Uterus (tissue), 2 donors: ENCODE measurements at regions not wholly inside any gene's neighbourhood (a gene's known extent, or its start where the extent isn't known, plus 50 kb on each side); places are given as distances from the start of the nearest gene placed in this dataset.
"Not testable (repeated sequence)": the region's sequence is repeated elsewhere in the genome, so short reads cannot be mapped to it uniquely, and the experiment has no call there.

Experiments used
- POLR2A ChIP-seq, 2 donors: fragments of 450-650 bp; IDR thresholded peaks; one replicate each; pipeline ENCODE4 v1.6.1; 2016; ENCODE audit warnings: antibody characterized with exemption in 2 of 2, mild to moderate bottlenecking in 1 of 2, moderate library complexity in 1 of 2
- TF ChIP-seq, protein P1 (sequence below), 4 experiments: fragments of 200-600 bp in 2 of 4; fragments of 450-650 bp in 2 of 4; sonication (generic) in 2 of 4; IDR thresholded peaks; one replicate each; pipeline ENCODE4 v1.5.1; 2016 to 2019; ENCODE audit warnings: antibody characterized with exemption in 4 of 4, mild to moderate bottlenecking in 2 of 4, moderate library complexity in 1 of 4

- TF ChIP-seq, protein P1, sequence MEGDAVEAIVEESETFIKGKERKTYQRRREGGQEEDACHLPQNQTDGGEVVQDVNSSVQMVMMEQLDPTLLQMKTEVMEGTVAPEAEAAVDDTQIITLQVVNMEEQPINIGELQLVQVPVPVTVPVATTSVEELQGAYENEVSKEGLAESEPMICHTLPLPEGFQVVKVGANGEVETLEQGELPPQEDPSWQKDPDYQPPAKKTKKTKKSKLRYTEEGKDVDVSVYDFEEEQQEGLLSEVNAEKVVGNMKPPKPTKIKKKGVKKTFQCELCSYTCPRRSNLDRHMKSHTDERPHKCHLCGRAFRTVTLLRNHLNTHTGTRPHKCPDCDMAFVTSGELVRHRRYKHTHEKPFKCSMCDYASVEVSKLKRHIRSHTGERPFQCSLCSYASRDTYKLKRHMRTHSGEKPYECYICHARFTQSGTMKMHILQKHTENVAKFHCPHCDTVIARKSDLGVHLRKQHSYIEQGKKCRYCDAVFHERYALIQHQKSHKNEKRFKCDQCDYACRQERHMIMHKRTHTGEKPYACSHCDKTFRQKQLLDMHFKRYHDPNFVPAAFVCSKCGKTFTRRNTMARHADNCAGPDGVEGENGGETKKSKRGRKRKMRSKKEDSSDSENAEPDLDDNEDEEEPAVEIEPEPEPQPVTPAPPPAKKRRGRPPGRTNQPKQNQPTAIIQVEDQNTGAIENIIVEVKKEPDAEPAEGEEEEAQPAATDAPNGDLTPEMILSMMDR (IDR thresholded peaks at IDR 0.05) = not testable (repeated sequence)
- not testable (repeated sequence) for TF ChIP-seq POLR2A (IDR thresholded peaks at IDR 0.05)
These were observed 756.9 kb upstream of the ADGRB3 start for GRCh38 chr6:67878216-67878615.
